Heart left ventricle (tissue), 16 donors: ENCODE measurements at regions not wholly inside any gene's neighbourhood (a gene's known extent, or its start where the extent isn't known, plus 50 kb on each side); places are given as distances from the start of the nearest gene placed in this dataset.
A peak's percentile ranks its signal among the peaks of the same experiment; 100 is the strongest.
"Not testable (repeated sequence)": the region's sequence is repeated elsewhere in the genome, so short reads cannot be mapped to it uniquely, and the experiment has no call there.

Source experiments
- ATAC-seq, 4 donors: fragments of 200-7000 bp; cut with Tn5 transposase; one replicate each; pipeline ENCODE4 v1.9.1; 2020 to 2022; ENCODE audit warnings: moderate library complexity in 4 of 4, mild to moderate bottlenecking in 3 of 4, moderate number of reproducible peaks in 1 of 4
- DNase-seq, 5 donors: peaks; one replicate each; pipeline ENCODE4 v3.0.0-alpha.2; 2020
- H3K27ac ChIP-seq, 12 donors: fragments of 200-600 bp; sonication (generic) in 4 of 12; one replicate each; pipeline versions ENCODE4 v1.5.0 to v1.8.0; 2016 to 2022; ENCODE audit warnings: mild to moderate bottlenecking in 2 of 12
- H3K27me3 ChIP-seq, 9 donors: fragments of 200-600 bp; sonication (generic) in 2 of 9; one replicate each; pipeline versions ENCODE4 v1.5.1 to v1.8.0; 2016 to 2022; ENCODE audit warnings: mild to moderate bottlenecking in 3 of 9
- H3K36me3 ChIP-seq, 9 donors: fragments of 200-600 bp; sonication (generic) in 2 of 9; one replicate each; pipeline versions ENCODE4 v1.5.0 to v1.8.0; 2018 to 2022; ENCODE audit warnings: mild to moderate bottlenecking in 2 of 9
- H3K4me1 ChIP-seq, 12 donors: fragments of 200-600 bp; sonication (generic) in 4 of 12; one replicate each; pipeline versions ENCODE4 v1.5.0 to v1.8.0; 2016 to 2022; ENCODE audit warnings: mild to moderate bottlenecking in 3 of 12
- H3K4me3 ChIP-seq, 12 donors: fragments of 200-600 bp; sonication (generic) in 4 of 12; one replicate each; pipeline versions ENCODE4 v1.5.0 to v1.8.0; 2017 to 2022; ENCODE audit warnings: mild to moderate bottlenecking in 9 of 12, moderate library complexity in 4 of 12
- H3K9me3 ChIP-seq, 12 donors: fragments of 200-600 bp; sonication (generic) in 4 of 12; one replicate each; pipeline versions ENCODE4 v1.5.0 to v1.8.0; 2016 to 2022; ENCODE audit warnings: mild to moderate bottlenecking in 1 of 12
- CTCF ChIP-seq, 12 donors: fragments of 200-600 bp; sonication (generic) in 4 of 12; IDR thresholded peaks; one replicate each; pipeline versions ENCODE4 v1.5.0 to v1.8.0; 2018 to 2022; ENCODE audit warnings: antibody characterized with exemption in 12 of 12, mild to moderate bottlenecking in 5 of 12
- POLR2A ChIP-seq, 2 donors: fragments of 450-650 bp; IDR thresholded peaks; one replicate each; pipeline ENCODE4 v1.6.1; 2017; ENCODE audit warnings: antibody characterized with exemption in 2 of 2, mild to moderate bottlenecking in 2 of 2, moderate library complexity in 2 of 2
- WGBS, 4 donors: extraction: QIAGEN DNeasy Blood & Tissue Kit in 2 of 4; methylation state at CpG; one replicate each; pipeline versions ENCODE4 v1.1.5 to v1.1.7; 2013 to 2018; 5-methylcytosine and 5-hydroxymethylcytosine counted together
- intact Hi-C, 10 donors: fragments of 100-400 bp; cut with DNase I; formaldehyde crosslinking; loops; one replicate each; pipeline versions ENCODE4 v1.11.1 to v1.14.2; 2022
- donor health status: ischemic (EF 13 %, LVEDD 7.1; RV severe dilation, severe dysfunction).
- donor health status: healthy with polysubstance abuse.
- donor health status: DM: no; HTN: yes; CAD: no.
- donor health status: DM: no; HTN: no; CAD: no.
- donor health status: ischemic (EF 25% LVEDD 6.9; RV normal size, moderate dysfunction).
- donor health status: ischemic (EF 25% LVEDD 5.7; RV mildly dilated, moderate dysfunction).
- donor health status: healthy.
- donor health status: DM: yes; HTN: yes; CAD: no.
- donor health status: ischemic (EF 35%, LVEDD 5.7; RV mildly dilated, moderate dysfunction).
- donor health status: nonischemic (EF 11% LVEDD 7.7; RV severe dilation, severe dysfunction).
- donor health status: DM: yes; HTN: yes; CAD: no.
- donor health status: PGD.
- donor health status: ischemic (EF 29% LVEDD 5.4; RV normal size, mild dysfunction).
- donor health status: nonischemic (EF 23%, LVEDD 6.1; RV moderate dilation, normal function).

DNA sequence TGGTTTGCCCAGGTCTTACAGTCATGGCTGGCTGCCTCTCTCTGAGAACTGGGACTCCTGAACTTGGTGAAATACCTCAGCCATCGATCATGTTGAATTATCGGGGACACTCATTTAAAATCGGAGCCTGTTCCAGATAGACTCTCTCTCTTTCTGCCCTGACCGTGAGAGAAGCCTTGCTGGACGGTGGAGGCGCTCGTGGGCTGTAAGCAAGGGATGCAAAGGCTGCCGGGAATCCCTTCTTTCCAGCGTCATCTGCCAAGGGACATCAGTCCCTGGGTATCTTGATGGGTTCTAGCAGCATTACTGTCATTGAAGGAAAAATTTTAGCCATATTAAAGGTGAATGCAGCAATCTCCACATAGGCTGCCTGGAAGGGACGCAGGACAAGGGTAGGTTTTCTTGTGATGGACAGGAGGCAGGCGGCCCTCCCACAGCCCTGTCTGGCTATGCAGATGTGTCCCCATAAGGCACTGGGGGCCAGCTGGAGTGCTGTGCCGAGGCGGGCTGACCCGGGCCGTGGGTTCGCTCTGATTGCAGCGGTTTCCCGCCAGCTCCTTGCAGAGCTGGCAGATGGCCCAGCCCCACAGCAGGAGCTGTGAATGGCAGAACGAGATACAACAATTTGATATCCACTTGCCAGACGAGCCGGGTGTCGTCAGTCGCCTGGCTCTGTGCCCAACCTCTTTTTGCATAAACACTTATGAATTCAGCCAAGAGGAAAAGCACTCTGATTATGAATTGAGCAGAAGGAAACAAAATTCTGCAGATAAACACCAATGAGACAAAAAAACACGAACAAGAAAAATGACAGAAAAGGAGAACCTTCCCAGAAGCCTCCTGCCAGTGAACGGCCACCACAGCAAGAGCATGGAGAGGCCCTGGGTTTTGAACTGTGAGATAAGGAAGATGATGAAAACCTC lies 151.9 kb upstream of the ALDH3B2 start:
- H3K9me3 ChIP-seq, ATAC-seq, intact Hi-C loops, H3K27me3 ChIP-seq, H3K36me3 ChIP-seq: not testable (repeated sequence)
- TF ChIP-seq CTCF (IDR thresholded peaks at IDR 0.05) = peak in 1 of 12 donors; percentile 11
- 11 to 16% (median 13%) methylated on average over 20 to 25 of the region's 25 CpGs for WGBS, 4 donors
- peaks cover 0 to 10% (median 0%) of the 10 kb centered on the region in 12 donors for H3K4me1 ChIP-seq
- H3K4me3 ChIP-seq = peak overlapping the region in 5 of 12 donors; percentile 16 to 34 (median 18)
- peak overlapping the region in 1 of 12 donors; percentile 15 for H3K27ac ChIP-seq
- DNase-seq = peak in 4 of 5 donors; percentile 60 to 89 (median 84)

GRCh38 chr11:67824861-67825260 lies 150.4 kb upstream of the ALDH3B2 start:
- H3K36me3 ChIP-seq, H3K27ac ChIP-seq, H3K27me3 ChIP-seq, H3K4me3 ChIP-seq, ATAC-seq, H3K9me3 ChIP-seq, intact Hi-C loops, DNase-seq: not testable (repeated sequence)
- WGBS, 4 donors = 89 to 98% (median 95%) methylated on average over 2 to 3 of the region's 3 CpGs
- peaks cover 0 to 10% (median 0%) of the 10 kb centered on the region in 12 donors for H3K4me1 ChIP-seq

- DNase-seq (no peak), ATAC-seq (no peak)
- H3K4me3 ChIP-seq = no peak overlapping the region
- no peaks in the 10 kb centered on the region for H3K9me3 ChIP-seq
- no peaks in the 10 kb centered on the region for H3K36me3 ChIP-seq
- TF ChIP-seq CTCF (IDR thresholded peaks at IDR 0.05) (no peak), POLR2A (IDR thresholded peaks at IDR 0.05) (no peak)
- 55 to 62% (median 58%) methylated on average over 9 of the region's 9 CpGs for WGBS, 4 donors
- no peak overlapping the region for H3K27ac ChIP-seq
- intact Hi-C loops = no loop called here
- H3K4me1 ChIP-seq = no peaks in the 10 kb centered on the region
- peaks cover 0 to 2% (median 0%) of the 10 kb centered on the region in 9 donors for H3K27me3 ChIP-seq
Observed at GRCh38 chr11:67820081-67820480, 145.7 kb upstream of the ALDH3B2 start.

- H3K9me3 ChIP-seq, intact Hi-C loops, H3K4me3 ChIP-seq, H3K36me3 ChIP-seq, H3K27ac ChIP-seq, H3K4me1 ChIP-seq, ATAC-seq, H3K27me3 ChIP-seq, DNase-seq: not testable (repeated sequence)
- 89 to 100% (median 94%) methylated on average over 1 to 21 of the region's 21 CpGs for WGBS, 4 donors
Observed at GRCh38 chr11:67817558-67817957, 143.1 kb upstream of the ALDH3B2 start.

DNA sequence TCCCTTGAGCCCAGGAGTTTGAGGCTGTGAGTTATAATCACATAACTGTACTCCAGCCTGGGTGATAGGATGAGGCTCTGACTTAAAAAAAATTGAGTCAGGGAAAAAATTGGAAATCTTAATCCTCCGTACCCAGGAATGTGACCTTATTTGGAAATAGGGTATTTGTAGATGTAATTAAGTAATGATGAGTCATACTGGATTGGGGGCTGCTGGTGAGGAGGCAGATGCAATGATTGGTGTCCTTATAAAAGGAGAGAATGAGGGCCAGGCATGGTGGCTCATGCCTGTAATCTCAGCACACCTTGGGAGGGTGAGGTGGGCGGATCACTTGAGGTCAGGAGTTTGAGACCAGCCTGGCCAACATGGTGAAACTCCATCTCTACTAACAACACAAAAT lies 134.9 kb upstream of the ALDH3B2 start:
- WGBS, 4 donors = 75 to 92% (median 88%) methylated on average over 2 of the region's 2 CpGs
- intact Hi-C loops = loop anchor here in 1 of 10 donors (10.0 kb wide), 1 partner anchor 174 kb away; the partner anchor contains the start of gene TBX10
- not testable (repeated sequence) for H3K9me3 ChIP-seq, H3K36me3 ChIP-seq, H3K4me3 ChIP-seq, ATAC-seq, H3K27ac ChIP-seq, DNase-seq
- peaks cover 0 to 13% (median 0%) of the 10 kb centered on the region in 9 donors for H3K27me3 ChIP-seq
- H3K4me1 ChIP-seq = peaks cover 0 to 11% (median 5%) of the 10 kb centered on the region in 12 donors

- H3K4me3 ChIP-seq, DNase-seq, H3K36me3 ChIP-seq, ATAC-seq, H3K9me3 ChIP-seq, H3K27me3 ChIP-seq, H3K27ac ChIP-seq: not testable (repeated sequence)
- WGBS, 4 donors = 94 to 98% (median 96%) methylated on average over 11 to 14 of the region's 14 CpGs
- H3K4me1 ChIP-seq = peaks cover 0 to 12% (median 5%) of the 10 kb centered on the region in 12 donors
- intact Hi-C loops = loop anchor here in 1 of 10 donors (10.0 kb wide), 1 partner anchor 173 kb away; the partner anchor contains the start of gene TBX10
Observed at GRCh38 chr11:67807896-67808295, 133.5 kb upstream of the ALDH3B2 start.

DNA sequence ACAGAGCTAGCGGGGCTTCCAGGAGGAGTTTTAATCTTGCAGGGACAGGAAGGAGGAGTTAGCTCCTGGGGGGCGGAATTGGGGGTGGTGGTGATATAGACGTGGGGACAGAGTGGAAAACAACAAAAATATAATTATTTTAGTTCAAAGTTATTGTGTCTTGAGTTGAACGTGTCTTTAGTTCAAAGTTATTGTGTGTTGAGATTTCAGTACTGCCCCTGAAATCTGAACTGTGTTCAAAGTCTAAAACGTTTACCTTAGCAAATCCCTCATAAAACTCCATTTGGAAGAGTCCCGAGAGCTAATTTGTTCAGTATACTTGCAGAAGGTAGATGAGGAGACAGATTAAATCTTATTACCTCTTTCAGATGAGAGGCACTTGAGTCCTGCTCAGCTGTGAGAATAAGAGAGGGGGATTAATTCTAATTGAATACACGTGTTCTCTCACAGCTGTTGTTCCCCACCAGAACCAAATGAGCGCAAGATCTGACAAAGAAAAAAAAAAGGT lies 132.4 kb upstream of the ALDH3B2 start:
- Histone ChIP-seq H3K27ac (peak overlapping the region in 2 of 12 donors; percentile 71 to 81), H3K4me1 (peaks cover 0 to 12% (median 5%) of the 10 kb centered on the region in 12 donors), H3K4me3 (peak overlapping the region in 8 of 12 donors; percentile 60 to 92 (median 74))
- ATAC-seq, DNase-seq, H3K9me3 ChIP-seq, H3K36me3 ChIP-seq, H3K27me3 ChIP-seq: not testable (repeated sequence)
- intact Hi-C loops = loop anchor here in 1 of 10 donors (10.0 kb wide), 1 partner anchor 172 kb away; the partner anchor contains the start of gene TBX10
- WGBS, 4 donors = 38 to 43% (median 40%) methylated on average over 8 of the region's 8 CpGs

GRCh38 chr11:67806183-67806582 lies 131.8 kb upstream of the ALDH3B2 start:
- not testable (repeated sequence) for H3K9me3 ChIP-seq, H3K36me3 ChIP-seq, ATAC-seq, DNase-seq, H3K27me3 ChIP-seq
- Histone ChIP-seq H3K4me1 (peaks cover 0 to 12% (median 5%) of the 10 kb centered on the region in 12 donors), H3K4me3 (peak overlapping the region; percentile 41 to 92 (median 72)), H3K27ac (peak overlapping the region in 9 of 12 donors; percentile 28 to 87 (median 77))
- intact Hi-C loops = loop anchor here in 1 of 10 donors (10.0 kb wide), 1 partner anchor 171 kb away; the partner anchor contains the start of gene TBX10
- 0 to 1% (median 0%) methylated on average over 6 to 26 of the region's 26 CpGs for WGBS, 4 donors
